HEK293 (cell line): ENCODE measurements at regions not wholly inside any gene's neighbourhood (a gene's known extent, or its start where the extent isn't known, plus 50 kb on each side); places are given as distances from the start of the nearest gene placed in this dataset.

ENCODE experiments used
- CTCF ChIA-PET: fragments of 350-600 bp; formaldehyde crosslinking; extraction: SDS; loops from one replicate; lab custom pipeline; 2021; ENCODE audit warnings: antibody characterized with exemption; lab: Yijun Ruan, JAX
- POLR2A ChIA-PET: fragments of 300-600 bp; formaldehyde crosslinking; extraction: SDS; loops from one replicate; lab custom pipeline; 2020; ENCODE audit warnings: antibody characterized with exemption, inconsistent platforms; lab: Yijun Ruan, JAX
- H3K27ac ChIP-seq: fragments of 200-500 bp; sonication (Bioruptor generic); 2 replicates; pipeline ENCODE4 v1.5.1; 2014; ENCODE audit warnings: low read depth, low read length, control low read depth, inconsistent platforms; ENCODE audit errors: extremely low read depth
- H3K36me3 ChIP-seq, 2 experiments: fragments of 200-500 bp in 1 of 2; sonication (Bioruptor generic) in 1 of 2; 1 replicate in 1 of 2; 2 replicates in 1 of 2; pipeline ENCODE4 v1.5.1; 2014 to 2017; ENCODE audit warnings: inconsistent platforms in 2 of 2, low read length in 2 of 2; ENCODE audit not compliant: control insufficient read depth in 2 of 2, insufficient read depth in 1 of 2
- H3K4me1 ChIP-seq: fragments of 200-500 bp; sonication (Bioruptor generic); 2 replicates; pipeline ENCODE4 v1.5.1; 2014; ENCODE audit warnings: mild to moderate bottlenecking, low read length, inconsistent platforms; ENCODE audit not compliant: control insufficient read depth, insufficient read depth
- H3K4me3 ChIP-seq: 2 replicates; pipeline ENCODE4 v1.5.1; 2011; ENCODE audit warnings: low read depth, mild to moderate bottlenecking, control low read depth, low read length, moderate library complexity
- H3K9me3 ChIP-seq: fragments of 200-500 bp; sonication (Bioruptor generic); 2 replicates; pipeline ENCODE4 v1.5.1; 2014; ENCODE audit warnings: low read depth, low read length, inconsistent platforms; ENCODE audit not compliant: control insufficient read depth, insufficient read depth
- EGR2 ChIP-seq: fragments of 450-650 bp; formaldehyde crosslinking; IDR thresholded peaks from 2 replicates; pipeline ENCODE4 v1.5.1; 2016; ENCODE audit warnings: low read depth, missing biosample characterization, missing genetic modification characterization
- HOXC10 ChIP-seq: sonication (generic); formaldehyde crosslinking; IDR thresholded peaks from 2 replicates; pipeline ENCODE4 v1.8.1; 2023; ENCODE audit warnings: mild to moderate bottlenecking, missing genetic modification reagents
- OSR2 ChIP-seq: fragments of 450-650 bp; formaldehyde crosslinking; IDR thresholded peaks from 2 replicates; pipeline ENCODE4 v1.5.1; 2016; ENCODE audit warnings: missing biosample characterization, missing genetic modification characterization
- SCRT1 ChIP-seq: fragments of 450-650 bp; formaldehyde crosslinking; IDR thresholded peaks from 2 replicates; pipeline ENCODE4 v1.5.1; 2016; ENCODE audit warnings: missing biosample characterization, missing genetic modification characterization, borderline replicate concordance
- TSHZ1 ChIP-seq: fragments of 450-650 bp; formaldehyde crosslinking; IDR thresholded peaks from 2 replicates; pipeline ENCODE4 v1.5.1; 2016; ENCODE audit warnings: missing biosample characterization, missing genetic modification characterization, borderline replicate concordance
- YY1 ChIP-seq: fragments of 450-650 bp; formaldehyde crosslinking; IDR thresholded peaks from 2 replicates; pipeline ENCODE4 v1.5.1; 2018; ENCODE audit warnings: missing biosample characterization, missing genetic modification characterization
- YY2 ChIP-seq: fragments of 450-650 bp; formaldehyde crosslinking; IDR thresholded peaks from 2 replicates; pipeline ENCODE4 v1.5.1; 2016; ENCODE audit warnings: missing biosample characterization, missing genetic modification characterization
- ZBTB21 ChIP-seq: fragments of 450-650 bp; formaldehyde crosslinking; IDR thresholded peaks from 2 replicates; pipeline ENCODE4 v1.5.1; 2017; ENCODE audit warnings: missing biosample characterization, missing genetic modification characterization
- ZNF133 ChIP-seq: fragments of 450-650 bp; formaldehyde crosslinking; IDR thresholded peaks from 2 replicates; pipeline ENCODE4 v1.5.1; 2016; ENCODE audit warnings: missing biosample characterization, missing genetic modification characterization
- ZNF488 ChIP-seq: fragments of 450-650 bp; formaldehyde crosslinking; IDR thresholded peaks from 2 replicates; pipeline ENCODE4 v1.5.1; 2016; ENCODE audit warnings: missing biosample characterization, missing genetic modification characterization
- ZNF629 ChIP-seq: fragments of 450-650 bp; formaldehyde crosslinking; IDR thresholded peaks from 2 replicates; pipeline ENCODE4 v1.5.1; 2017; ENCODE audit warnings: missing biosample characterization, missing genetic modification characterization
- ZNF747 ChIP-seq: fragments of 450-650 bp; formaldehyde crosslinking; IDR thresholded peaks from 2 replicates; pipeline ENCODE4 v1.5.1; 2016; ENCODE audit warnings: missing biosample characterization, missing genetic modification characterization
- ZNF776 ChIP-seq: fragments of 450-650 bp; formaldehyde crosslinking; IDR thresholded peaks from 2 replicates; pipeline ENCODE4 v1.5.0; 2017; ENCODE audit warnings: missing biosample characterization, missing genetic modification characterization, borderline replicate concordance
- ZXDB ChIP-seq: fragments of 450-650 bp; formaldehyde crosslinking; IDR thresholded peaks from 2 replicates; pipeline ENCODE4 v1.5.1; 2016; ENCODE audit warnings: missing biosample characterization, missing genetic modification characterization
- TF ChIP-seq, protein P1 (sequence below): fragments of 450-650 bp; IDR thresholded peaks from 2 replicates; pipeline ENCODE4 v1.5.1; 2018; ENCODE audit warnings: missing biosample characterization, mild to moderate bottlenecking, missing genetic modification characterization
- TF ChIP-seq, protein P2 (sequence below): fragments of 450-650 bp; formaldehyde crosslinking; IDR thresholded peaks from 2 replicates; pipeline ENCODE4 v1.5.1; 2016; ENCODE audit warnings: missing biosample characterization, missing genetic modification characterization
- TF ChIP-seq, protein P3 (sequence below): fragments of 450-650 bp; formaldehyde crosslinking; IDR thresholded peaks from 2 replicates; pipeline ENCODE4 v1.5.1; 2016; ENCODE audit warnings: missing biosample characterization, missing genetic modification characterization

DNA sequence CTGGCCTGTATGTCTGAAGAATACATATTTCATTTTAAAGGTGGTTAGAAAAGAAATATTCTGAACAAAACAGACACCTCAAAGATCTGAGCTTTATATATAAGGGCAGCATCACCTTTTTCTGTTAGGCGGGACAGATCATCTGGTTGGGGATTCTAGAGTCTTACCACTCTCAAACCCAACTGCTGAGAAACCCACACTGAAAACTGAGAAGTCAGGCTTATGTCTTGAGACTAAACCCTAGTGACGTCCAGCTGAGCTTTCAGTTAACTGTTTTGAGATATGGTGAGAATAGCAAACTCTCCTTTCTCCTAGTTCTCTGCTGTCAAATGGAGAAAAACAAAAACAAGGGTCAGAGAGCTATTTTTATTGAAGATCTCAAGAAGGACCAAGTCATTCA is 63.7 kb upstream of the CCN6 start (continued):
- TF ChIP-seq, protein P1, sequence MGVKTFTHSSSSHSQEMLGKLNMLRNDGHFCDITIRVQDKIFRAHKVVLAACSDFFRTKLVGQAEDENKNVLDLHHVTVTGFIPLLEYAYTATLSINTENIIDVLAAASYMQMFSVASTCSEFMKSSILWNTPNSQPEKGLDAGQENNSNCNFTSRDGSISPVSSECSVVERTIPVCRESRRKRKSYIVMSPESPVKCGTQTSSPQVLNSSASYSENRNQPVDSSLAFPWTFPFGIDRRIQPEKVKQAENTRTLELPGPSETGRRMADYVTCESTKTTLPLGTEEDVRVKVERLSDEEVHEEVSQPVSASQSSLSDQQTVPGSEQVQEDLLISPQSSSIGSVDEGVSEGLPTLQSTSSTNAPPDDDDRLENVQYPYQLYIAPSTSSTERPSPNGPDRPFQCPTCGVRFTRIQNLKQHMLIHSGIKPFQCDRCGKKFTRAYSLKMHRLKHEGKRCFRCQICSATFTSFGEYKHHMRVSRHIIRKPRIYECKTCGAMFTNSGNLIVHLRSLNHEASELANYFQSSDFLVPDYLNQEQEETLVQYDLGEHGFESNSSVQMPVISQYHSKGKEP = no peak

GRCh38 chr6:111992851-111993250 is 61.1 kb upstream of the CCN6 start:
- H3K4me3 ChIP-seq = no peak overlapping the region
- CTCF ChIA-PET = interaction anchor here (0.7 to 1.8 kb wide), 7 partner anchors 16 to 294 kb away, joined by 3 to 5 read pairs (median 4); no protein-coding TSS in a partner anchor
- TF ChIP-seq ZNF747 (tag by site-specific recombination) = no peak
- no peak for TF ChIP-seq ZNF133 (tag by site-specific recombination)
- TF ChIP-seq OSR2 (tag by site-specific recombination) = no peak
- TF ChIP-seq ZXDB (tag by site-specific recombination) = no peak
- no peak for TF ChIP-seq EGR2 (tag by site-specific recombination)
- TF ChIP-seq ZBTB21 (tag by site-specific recombination) = no peak
- TF ChIP-seq ZNF629 (tag by site-specific recombination) = no peak
- no peak for TF ChIP-seq ZNF776 (tag by site-specific recombination)
- no peak for TF ChIP-seq YY1 (tag by site-specific recombination)
- TF ChIP-seq, protein P2, sequence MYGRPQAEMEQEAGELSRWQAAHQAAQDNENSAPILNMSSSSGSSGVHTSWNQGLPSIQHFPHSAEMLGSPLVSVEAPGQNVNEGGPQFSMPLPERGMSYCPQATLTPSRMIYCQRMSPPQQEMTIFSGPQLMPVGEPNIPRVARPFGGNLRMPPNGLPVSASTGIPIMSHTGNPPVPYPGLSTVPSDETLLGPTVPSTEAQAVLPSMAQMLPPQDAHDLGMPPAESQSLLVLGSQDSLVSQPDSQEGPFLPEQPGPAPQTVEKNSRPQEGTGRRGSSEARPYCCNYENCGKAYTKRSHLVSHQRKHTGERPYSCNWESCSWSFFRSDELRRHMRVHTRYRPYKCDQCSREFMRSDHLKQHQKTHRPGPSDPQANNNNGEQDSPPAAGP = no peak
- TF ChIP-seq ZNF488 (tag by site-specific recombination) = no peak
- TF ChIP-seq, protein P3, sequence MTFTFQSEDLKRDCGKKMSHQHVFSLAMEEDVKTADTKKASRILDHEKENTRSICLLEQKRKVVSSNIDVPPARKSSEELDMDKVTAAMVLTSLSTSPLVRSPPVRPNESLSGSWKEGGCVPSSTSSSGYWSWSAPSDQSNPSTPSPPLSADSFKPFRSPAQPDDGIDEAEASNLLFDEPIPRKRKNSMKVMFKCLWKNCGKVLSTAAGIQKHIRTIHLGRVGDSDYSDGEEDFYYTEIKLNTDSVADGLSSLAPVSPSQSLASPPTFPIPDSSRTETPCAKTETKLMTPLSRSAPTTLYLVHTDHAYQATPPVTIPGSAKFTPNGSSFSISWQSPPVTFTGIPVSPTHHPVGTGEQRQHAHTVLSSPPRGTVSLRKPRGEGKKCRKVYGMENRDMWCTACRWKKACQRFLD (tag by site-specific recombination) = no peak
- no peak for TF ChIP-seq YY2 (tag by site-specific recombination)
- no peak for TF ChIP-seq HOXC10 (CRISPR knock-in tag)
- TF ChIP-seq TSHZ1 (tag by site-specific recombination) = no peak
- TF ChIP-seq SCRT1 = no peak
- TF ChIP-seq, all 188 proteins: peak for 0
- Histone ChIP-seq H3K4me1 (no peaks in the 10 kb centered on the region), H3K27ac (no peak overlapping the region), H3K9me3 (no peaks in the 10 kb centered on the region), H3K36me3 (no peaks in the 10 kb centered on the region)
- POLR2A ChIA-PET = no interaction called here
